Esophagus mucosa (tissue), 1 donor: ENCODE measurements at regions not wholly inside any gene's neighbourhood (a gene's known extent, or its start where the extent isn't known, plus 50 kb on each side); places are given as distances from the start of the nearest gene placed in this dataset.
"Not testable (repeated sequence)": the region's sequence is repeated elsewhere in the genome, so short reads cannot be mapped to it uniquely, and the experiment has no call there.

Experiments used
- ATAC-seq: fragments of 200-7000 bp; cut with Tn5 transposase; one replicate; pipeline ENCODE4 v1.9.1; 2020
- donor health status: DM: yes; HTN: yes; CAD: no.

- no peak for ATAC-seq
Measured at GRCh38 chr6:113055998-113056397, 708.9 kb downstream of the RFPL4B start.

DNA sequence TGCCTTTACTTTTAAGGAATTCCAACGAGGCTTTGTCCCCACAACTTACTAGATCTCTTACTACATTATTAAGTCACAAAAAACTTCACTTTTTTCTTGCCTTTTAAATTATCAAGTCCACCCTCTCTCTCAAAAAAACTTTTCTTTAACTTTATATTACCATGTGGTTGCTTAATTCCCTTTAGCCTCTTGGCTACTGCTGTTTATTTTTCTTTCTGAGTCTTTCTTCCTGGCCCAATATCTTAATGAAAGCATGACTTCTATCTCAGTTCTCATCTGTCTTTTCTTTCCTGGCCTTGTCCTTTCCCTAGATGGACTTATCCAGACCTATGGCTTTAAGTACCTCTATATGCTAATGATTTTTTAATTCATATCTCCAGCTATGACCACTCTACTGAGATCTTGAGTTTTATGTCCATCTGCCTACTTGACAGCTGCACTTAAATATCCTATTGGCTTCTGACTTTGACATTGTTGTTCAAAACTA, 710.5 kb downstream of the RFPL4B start:
- ATAC-seq, result no peak

DNA sequence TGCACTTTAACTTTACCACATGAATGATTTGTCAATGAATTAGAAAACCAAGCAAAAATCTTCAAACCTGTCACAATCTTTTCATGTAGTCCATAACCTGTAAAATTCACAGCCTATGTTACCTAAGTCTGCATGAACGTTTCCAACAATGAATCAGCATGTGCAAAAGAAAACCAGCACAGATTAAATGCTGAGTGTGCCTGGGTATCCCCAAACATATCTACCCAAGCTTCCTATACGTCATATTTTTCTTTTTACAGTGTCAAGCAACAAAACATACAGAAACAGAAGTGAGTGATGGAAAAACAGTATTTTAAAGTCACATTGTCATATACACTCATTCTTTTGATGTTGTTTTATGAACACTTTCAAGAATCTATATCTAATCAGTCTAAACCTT, 713.5 kb downstream of the RFPL4B start:
- no peak for ATAC-seq

DNA sequence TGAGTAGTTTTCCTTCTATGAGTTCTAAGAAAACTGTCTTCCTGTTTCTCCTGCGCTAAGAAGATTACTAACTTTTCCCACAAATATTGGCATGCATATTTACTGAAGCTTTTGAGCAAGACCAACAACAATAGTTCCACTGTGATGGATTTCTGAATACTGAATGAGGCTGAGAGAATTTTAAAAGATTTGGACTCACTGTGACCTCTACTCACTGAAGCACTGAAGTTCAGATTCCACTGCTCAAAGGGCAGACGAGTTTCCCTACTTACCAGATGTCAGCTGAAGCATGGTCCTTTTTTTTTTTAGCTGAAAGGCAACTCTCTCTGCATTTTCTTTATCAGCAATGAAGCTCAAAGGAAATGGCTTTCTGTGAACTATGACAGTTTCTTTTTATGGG, 718.5 kb downstream of the RFPL4B start:
- ATAC-seq, result no peak

- ATAC-seq, result no peak
Measured at GRCh38 chr6:113067612-113068275, 720.6 kb downstream of the RFPL4B start.

GRCh38 chr6:113068570-113068969, 721.4 kb downstream of the RFPL4B start:
- no peak for ATAC-seq

- ATAC-seq, result not testable (repeated sequence)
Measured at GRCh38 chr6:113070681-113071080, 723.6 kb downstream of the RFPL4B start.

GRCh38 chr6:113073611-113074191, 726.6 kb downstream of the RFPL4B start:
- ATAC-seq, result no peak

DNA sequence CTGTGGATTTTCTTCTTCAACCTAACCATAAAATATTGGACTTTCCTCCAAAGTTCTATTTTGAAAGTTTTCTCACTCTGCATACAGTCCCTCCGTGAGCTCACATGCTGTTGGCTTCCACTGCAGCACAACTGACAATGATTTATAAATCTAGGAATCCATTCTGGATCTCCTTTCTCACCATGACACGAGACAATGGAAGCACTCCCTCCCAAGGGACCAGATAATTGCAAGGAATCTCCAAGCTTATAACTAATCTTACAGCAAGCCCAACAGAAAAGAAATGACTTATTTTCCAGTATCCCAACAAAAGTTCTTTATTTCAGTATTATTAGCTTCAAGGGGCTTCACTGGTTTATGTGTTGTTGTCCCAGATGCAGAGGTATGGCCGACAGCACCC, 729.0 kb downstream of the RFPL4B start:
- ATAC-seq, result no peak

- ATAC-seq, result no peak
Measured at GRCh38 chr6:113076816-113077215, 729.7 kb downstream of the RFPL4B start.

- no peak for ATAC-seq
Measured at GRCh38 chr6:113077794-113078193, 730.7 kb downstream of the RFPL4B start.

DNA sequence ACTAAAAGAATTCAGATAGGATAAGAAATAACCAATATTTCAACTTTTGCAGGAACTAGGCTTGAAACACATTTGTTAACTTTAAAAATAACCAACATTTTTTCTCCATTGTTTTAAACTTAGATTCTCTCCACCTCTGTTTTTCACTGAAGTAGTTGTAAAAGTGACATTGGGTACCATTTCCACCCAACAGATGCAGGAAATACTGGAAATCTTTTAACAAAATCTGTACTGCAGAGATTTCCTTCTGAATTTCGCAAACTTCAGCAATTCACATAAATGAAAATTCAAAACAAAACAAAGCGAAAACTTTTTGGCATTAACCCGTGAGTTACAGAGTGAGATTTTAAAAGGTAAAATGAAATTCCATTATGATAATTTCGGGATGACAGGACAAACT, 731.7 kb downstream of the RFPL4B start:
- no peak for ATAC-seq

DNA sequence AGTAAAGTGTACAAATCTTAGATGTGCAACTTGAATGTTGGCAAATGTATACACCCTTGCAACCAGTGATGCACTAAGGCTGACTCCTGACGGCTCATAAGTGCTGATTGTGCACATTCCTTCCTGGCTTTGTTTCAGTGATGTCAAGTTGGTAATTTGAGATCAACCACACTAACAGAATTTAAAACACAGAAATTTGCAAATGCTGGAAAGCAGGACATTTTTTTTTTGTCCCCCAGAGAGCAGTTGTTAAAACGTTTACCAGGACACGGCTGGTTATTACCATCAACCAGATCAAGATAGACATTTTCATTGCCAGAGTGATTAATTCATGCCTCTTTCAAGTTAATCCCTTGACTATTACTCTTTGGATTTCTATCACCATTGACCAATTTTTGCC, 735.6 kb downstream of the RFPL4B start:
- no peak for ATAC-seq

GRCh38 chr6:113083947-113084346, 736.8 kb downstream of the RFPL4B start:
- no peak for ATAC-seq

DNA sequence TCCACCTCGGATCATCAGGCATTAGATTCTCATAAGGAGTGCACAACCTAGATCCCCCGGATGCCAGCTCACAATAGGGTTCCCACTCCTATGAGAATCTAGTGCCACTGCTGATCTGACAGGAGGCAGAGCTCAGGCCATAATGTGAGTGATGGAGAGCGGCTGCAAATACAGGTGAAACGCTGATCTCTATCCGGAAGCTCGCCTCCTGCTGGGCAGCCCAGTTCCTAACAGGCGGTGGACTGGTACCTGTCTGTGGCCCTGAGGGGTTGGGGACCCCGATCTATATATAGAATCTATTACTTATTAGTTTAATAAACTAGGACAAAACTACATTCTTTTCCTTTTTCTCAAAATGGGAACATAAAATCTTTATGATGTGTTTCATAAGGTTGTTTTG, 741.9 kb downstream of the RFPL4B start:
- no peak for ATAC-seq

DNA sequence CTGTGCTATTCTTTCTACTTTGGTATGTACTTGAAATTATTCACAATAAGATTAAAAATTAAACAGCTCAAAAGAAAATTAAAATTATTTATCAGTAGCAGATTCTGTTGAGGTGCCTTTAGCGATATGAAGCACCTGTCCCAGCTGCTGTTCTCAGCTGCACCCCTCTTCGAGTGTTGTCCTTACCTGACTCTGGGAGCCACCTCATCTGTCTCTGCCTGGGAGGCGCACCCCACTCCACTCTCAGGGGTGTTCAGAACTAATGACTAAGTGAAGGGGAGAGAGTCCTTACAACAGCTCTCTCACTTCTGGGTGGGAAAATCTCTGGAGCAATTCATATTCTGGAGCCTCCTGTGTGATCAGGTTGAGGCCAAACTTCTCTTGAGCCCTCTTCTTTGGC, 745.7 kb downstream of the RFPL4B start:
- no peak for ATAC-seq

- ATAC-seq, result no peak
Measured at GRCh38 chr6:113094779-113095178, 747.6 kb downstream of the RFPL4B start.

DNA sequence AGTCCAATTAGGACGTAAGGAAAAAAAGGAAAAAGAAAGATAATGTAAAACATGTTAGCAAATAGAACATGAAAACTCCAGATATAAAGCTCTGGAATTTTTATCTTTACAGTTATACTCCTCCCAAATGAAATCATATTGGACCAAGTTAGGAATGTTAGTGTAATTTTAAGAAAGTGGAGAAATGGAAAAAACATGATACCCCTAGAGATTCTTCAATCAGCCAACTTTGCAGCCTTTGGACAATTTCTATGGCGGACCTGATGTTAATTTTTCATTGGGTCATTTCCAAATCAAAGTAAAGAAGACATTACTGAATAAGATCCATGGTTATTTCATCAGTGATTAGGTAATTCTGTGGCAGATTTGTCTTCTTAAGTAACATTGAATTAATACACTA, 748.7 kb downstream of the RFPL4B start:
- ATAC-seq, result no peak

DNA sequence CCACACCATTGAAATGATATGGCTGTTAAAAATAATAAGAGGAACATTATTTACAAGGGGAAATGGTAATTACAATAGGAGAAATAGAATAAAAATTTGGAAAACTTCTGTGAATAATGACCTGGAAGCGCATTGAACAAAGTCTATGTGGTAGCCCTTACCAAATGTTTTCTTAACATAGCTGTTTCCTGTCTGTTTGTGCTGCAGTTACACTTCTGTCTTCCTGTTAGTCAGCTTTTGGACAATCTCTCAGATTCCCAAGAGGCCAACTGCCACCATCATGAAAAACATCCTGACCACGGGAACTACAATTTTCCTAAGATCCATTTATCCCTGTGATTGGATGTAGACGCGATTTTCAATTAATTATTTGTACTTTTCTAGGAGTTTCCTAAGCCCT, 754.4 kb upstream of the MARCKS start:
- no peak for ATAC-seq

GRCh38 chr6:113103634-113104361, 753.3 kb upstream of the MARCKS start:
- no peak for ATAC-seq

DNA sequence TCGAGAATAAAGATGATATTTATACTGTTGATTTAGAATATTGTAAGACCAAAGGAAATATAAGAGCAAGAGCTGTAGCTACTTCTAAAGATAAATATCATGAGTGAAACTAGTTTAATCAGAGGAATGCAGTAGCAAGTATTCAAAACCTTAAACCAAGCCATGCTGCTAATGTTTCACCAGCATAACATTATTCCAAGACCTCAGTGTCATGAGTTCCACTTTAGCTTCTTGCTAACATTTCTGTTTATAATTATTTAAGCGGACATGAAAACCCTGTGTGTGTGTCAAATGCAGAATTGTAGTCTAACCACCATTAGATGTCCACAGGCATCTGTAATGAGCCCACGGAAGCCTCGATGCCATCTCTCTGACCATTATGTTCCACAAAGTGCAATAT, 752.6 kb upstream of the MARCKS start:
- no peak for ATAC-seq

- no peak for ATAC-seq
Measured at GRCh38 chr6:113104951-113105350, 752.2 kb upstream of the MARCKS start.

- no peak for ATAC-seq
Measured at GRCh38 chr6:113110211-113110610, 746.9 kb upstream of the MARCKS start.

GRCh38 chr6:113111550-113111949, 745.6 kb upstream of the MARCKS start:
- ATAC-seq, result no peak
